OCI-LY3 (cell line): ENCODE measurements at regions not wholly inside any gene's neighbourhood (a gene's known extent, or its start where the extent isn't known, plus 50 kb on each side); places are given as distances from the start of the nearest gene placed in this dataset.

Source experiments
- H2AFZ ChIP-seq: fragments of 200-600, 300-600 bp; shearing (Covaris generic); 2 replicates; pipeline ENCODE4 v1.6.0; 2014; ENCODE audit warnings: antibody characterized with exemption, low read depth, low read length
- H3K27ac ChIP-seq: fragments of 200-600, 300-600 bp; sonication (generic); 2 replicates; pipeline ENCODE4 v1.5.1; 2014; ENCODE audit warnings: mild to moderate bottlenecking, low read length, moderate library complexity, mixed read lengths
- H3K27me3 ChIP-seq: fragments of 200-600, 300-600 bp; sonication (generic); 2 replicates; pipeline ENCODE4 v1.6.1; 2014; ENCODE audit warnings: low read depth, low read length, mixed read lengths
- H3K36me3 ChIP-seq: fragments of 200-600, 300-600 bp; sonication (generic); replicated peaks from 2 replicates; pipeline ENCODE3; 2014; ENCODE audit warnings: low read depth, low read length, mixed read lengths
- H3K4me1 ChIP-seq: fragments of 300-600, 200-600 bp; sonication (generic); 2 replicates; pipeline ENCODE4 v1.6.1; 2014; ENCODE audit warnings: low read length, mixed read lengths
- H3K4me2 ChIP-seq: fragments of 200-600, 300-600 bp; sonication (generic); 2 replicates; pipeline ENCODE4 v1.6.1; 2014; ENCODE audit warnings: low read length, mixed read lengths
- H3K4me3 ChIP-seq: fragments of 300-600, 200-600 bp; sonication (generic); 2 replicates; pipeline ENCODE4 v1.5.1; 2014; ENCODE audit warnings: antibody characterized with exemption, mild to moderate bottlenecking, low read length, moderate library complexity
- H3K79me2 ChIP-seq: fragments of 300-600, 200-600 bp; shearing (Covaris generic); 2 replicates; pipeline ENCODE4 v1.6.1; 2014; ENCODE audit warnings: mild to moderate bottlenecking, low read length, mixed read lengths
- H3K9ac ChIP-seq: fragments of 300-600, 200-600 bp; shearing (Covaris generic); 2 replicates; pipeline ENCODE4 v1.6.0; 2014; ENCODE audit warnings: mild to moderate bottlenecking, low read length, moderate library complexity
- H3K9me3 ChIP-seq: fragments of 200-600, 300-600 bp; shearing (Covaris generic); 2 replicates; pipeline ENCODE4 v1.6.1; 2014; ENCODE audit warnings: low read length, mixed read lengths; ENCODE audit not compliant: insufficient read depth
- H4K20me1 ChIP-seq: fragments of 200-600, 300-600 bp; sonication (generic); 2 replicates; pipeline ENCODE4 v1.6.1; 2016; ENCODE audit warnings: low read length, mixed read lengths; ENCODE audit not compliant: insufficient read depth
- CTCF ChIP-seq: fragments of 200-600, 300-600 bp; sonication (generic); IDR thresholded peaks from 2 replicates; pipeline ENCODE4 v1.5.1; 2014; ENCODE audit warnings: antibody characterized with exemption, low read length, low read depth
- EZH2phosphoT487 ChIP-seq: fragments of 200-600 bp; shearing (Covaris generic); IDR thresholded peaks from 2 replicates; pipeline ENCODE4 v1.6.1; 2018; ENCODE audit warnings: antibody characterized with exemption, mixed run types, low read depth

GRCh38 chr19:27901078-27901477, 1311.9 kb downstream of the UQCRFS1 start:
- no peak overlapping the region for H3K9ac ChIP-seq
- H2AFZ ChIP-seq, result no peak overlapping the region
- no peak overlapping the region for H3K27ac ChIP-seq
- H3K4me1 ChIP-seq, result no peaks in the 10 kb centered on the region
- no peak overlapping the region for H3K4me2 ChIP-seq
- no peaks in the 10 kb centered on the region for H4K20me1 ChIP-seq
- peaks cover 29% of the 10 kb centered on the region for H3K27me3 ChIP-seq
- H3K4me3 ChIP-seq, result no peak overlapping the region
- no peaks in the 10 kb centered on the region for H3K79me2 ChIP-seq
- H3K9me3 ChIP-seq, result no peaks in the 10 kb centered on the region
- H3K36me3 ChIP-seq, result no peaks in the 10 kb centered on the region
- TF ChIP-seq CTCF, result no peak
- TF ChIP-seq EZH2phosphoT487, result no peak

GRCh38 chr19:27896091-27896490, 1316.9 kb downstream of the UQCRFS1 start:
- Histone ChIP-seq H2AFZ (no peak overlapping the region), H3K4me3 (no peak overlapping the region), H3K4me2 (no peak overlapping the region), H3K27ac (no peak overlapping the region), H3K9me3 (no peaks in the 10 kb centered on the region), H3K4me1 (no peaks in the 10 kb centered on the region), H3K9ac (no peak overlapping the region), H3K36me3 (no peaks in the 10 kb centered on the region), H3K79me2 (no peaks in the 10 kb centered on the region), H4K20me1 (no peaks in the 10 kb centered on the region), H3K27me3 (peaks cover 34% of the 10 kb centered on the region)
- no peak for TF ChIP-seq CTCF
- TF ChIP-seq EZH2phosphoT487, result no peak

- no peak overlapping the region for H2AFZ ChIP-seq
- H3K36me3 ChIP-seq, result no peaks in the 10 kb centered on the region
- H3K9me3 ChIP-seq, result no peaks in the 10 kb centered on the region
- H3K9ac ChIP-seq, result no peak overlapping the region
- no peaks in the 10 kb centered on the region for H4K20me1 ChIP-seq
- no peak overlapping the region for H3K27ac ChIP-seq
- no peak overlapping the region for H3K4me3 ChIP-seq
- no peaks in the 10 kb centered on the region for H3K4me1 ChIP-seq
- peaks cover 31% of the 10 kb centered on the region for H3K27me3 ChIP-seq
- TF ChIP-seq CTCF (no peak), EZH2phosphoT487 (no peak)
- no peak overlapping the region for H3K4me2 ChIP-seq
- no peaks in the 10 kb centered on the region for H3K79me2 ChIP-seq
Observed at GRCh38 chr19:27894906-27895754, 1317.8 kb downstream of the UQCRFS1 start.

DNA sequence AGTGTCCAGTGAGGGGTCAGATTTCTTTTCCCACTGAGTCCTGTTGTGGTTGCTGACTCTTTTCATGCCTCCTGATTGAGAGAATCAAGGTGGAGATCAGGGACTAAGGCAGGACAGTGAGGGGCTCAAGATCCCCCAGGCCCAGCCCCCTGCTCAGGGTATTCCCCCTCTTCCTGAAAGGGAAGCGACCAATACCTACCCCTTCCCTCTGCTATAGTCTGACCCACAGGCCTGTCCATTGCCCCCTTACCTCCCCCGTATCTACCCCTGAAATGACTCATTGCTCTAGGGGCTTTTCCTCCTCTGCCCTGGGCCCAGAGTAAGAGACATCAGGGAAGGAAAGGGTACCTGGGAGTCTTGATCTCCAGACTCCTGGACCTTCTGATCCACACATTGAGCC, 1320.5 kb downstream of the UQCRFS1 start:
- no peaks in the 10 kb centered on the region for H3K79me2 ChIP-seq
- TF ChIP-seq EZH2phosphoT487 (no peak), CTCF (no peak)
- H3K9ac ChIP-seq, result no peak overlapping the region
- H3K9me3 ChIP-seq, result no peaks in the 10 kb centered on the region
- H3K4me3 ChIP-seq, result no peak overlapping the region
- H2AFZ ChIP-seq, result no peak overlapping the region
- peaks cover 9% of the 10 kb centered on the region for H3K27me3 ChIP-seq
- no peaks in the 10 kb centered on the region for H4K20me1 ChIP-seq
- no peak overlapping the region for H3K27ac ChIP-seq
- H3K4me2 ChIP-seq, result no peak overlapping the region
- no peaks in the 10 kb centered on the region for H3K4me1 ChIP-seq
- no peaks in the 10 kb centered on the region for H3K36me3 ChIP-seq
